Thyroid gland (tissue), 4 donors: ENCODE measurements at regions not wholly inside any gene's neighbourhood (a gene's known extent, or its start where the extent isn't known, plus 50 kb on each side); places are given as distances from the start of the nearest gene placed in this dataset.

Experiments used
- POLR2A ChIP-seq, 2 donors: fragments of 450-650 bp; IDR thresholded peaks; one replicate each; pipeline ENCODE4 v1.6.1; 2017; ENCODE audit warnings: antibody characterized with exemption in 2 of 2, mild to moderate bottlenecking in 2 of 2, moderate library complexity in 1 of 2
- TF ChIP-seq, protein P1 (sequence below), 6 experiments: fragments of 200-600 bp in 3 of 6; fragments of 450-650 bp in 3 of 6; sonication (generic) in 3 of 6; IDR thresholded peaks; one replicate each; pipeline ENCODE4 v1.5.1; 2016 to 2019; ENCODE audit warnings: antibody characterized with exemption in 6 of 6, mild to moderate bottlenecking in 2 of 6, inconsistent platforms in 1 of 6, moderate library complexity in 1 of 6

DNA sequence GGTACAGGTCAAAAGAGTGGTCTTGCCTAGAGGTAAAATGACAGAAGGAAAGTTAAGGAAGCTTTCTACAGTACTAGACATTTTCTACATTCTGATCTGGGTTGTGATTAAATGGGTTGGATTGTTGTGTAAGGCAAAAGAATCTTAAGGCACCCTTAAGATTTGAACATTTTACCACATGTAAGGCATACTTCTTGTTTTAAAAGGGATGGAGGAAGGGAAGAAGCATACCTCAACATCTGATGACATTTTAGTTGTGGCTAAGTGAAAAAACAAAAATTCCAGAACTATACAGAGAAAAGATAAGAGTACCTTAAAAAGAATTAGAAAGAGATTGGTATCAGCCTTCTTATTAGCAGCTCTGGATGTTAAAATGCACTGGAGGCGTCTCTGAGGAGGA lies 356.0 kb upstream of the CADM1 start:
- TF ChIP-seq POLR2A (IDR thresholded peaks at IDR 0.05): no peak
- TF ChIP-seq, protein P1, sequence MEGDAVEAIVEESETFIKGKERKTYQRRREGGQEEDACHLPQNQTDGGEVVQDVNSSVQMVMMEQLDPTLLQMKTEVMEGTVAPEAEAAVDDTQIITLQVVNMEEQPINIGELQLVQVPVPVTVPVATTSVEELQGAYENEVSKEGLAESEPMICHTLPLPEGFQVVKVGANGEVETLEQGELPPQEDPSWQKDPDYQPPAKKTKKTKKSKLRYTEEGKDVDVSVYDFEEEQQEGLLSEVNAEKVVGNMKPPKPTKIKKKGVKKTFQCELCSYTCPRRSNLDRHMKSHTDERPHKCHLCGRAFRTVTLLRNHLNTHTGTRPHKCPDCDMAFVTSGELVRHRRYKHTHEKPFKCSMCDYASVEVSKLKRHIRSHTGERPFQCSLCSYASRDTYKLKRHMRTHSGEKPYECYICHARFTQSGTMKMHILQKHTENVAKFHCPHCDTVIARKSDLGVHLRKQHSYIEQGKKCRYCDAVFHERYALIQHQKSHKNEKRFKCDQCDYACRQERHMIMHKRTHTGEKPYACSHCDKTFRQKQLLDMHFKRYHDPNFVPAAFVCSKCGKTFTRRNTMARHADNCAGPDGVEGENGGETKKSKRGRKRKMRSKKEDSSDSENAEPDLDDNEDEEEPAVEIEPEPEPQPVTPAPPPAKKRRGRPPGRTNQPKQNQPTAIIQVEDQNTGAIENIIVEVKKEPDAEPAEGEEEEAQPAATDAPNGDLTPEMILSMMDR (IDR thresholded peaks at IDR 0.05): no peak
